Islet precursor cell (in vitro differentiated cells): ENCODE measurements at regions not wholly inside any gene's neighbourhood (a gene's known extent, or its start where the extent isn't known, plus 50 kb on each side); places are given as distances from the start of the nearest gene placed in this dataset.
A peak's percentile ranks its signal among the peaks of the same experiment; 100 is the strongest.

ENCODE experiments used
- DNase-seq: peaks from one replicate; pipeline ENCODE4 v3.0.0-alpha.2; 2018

DNA sequence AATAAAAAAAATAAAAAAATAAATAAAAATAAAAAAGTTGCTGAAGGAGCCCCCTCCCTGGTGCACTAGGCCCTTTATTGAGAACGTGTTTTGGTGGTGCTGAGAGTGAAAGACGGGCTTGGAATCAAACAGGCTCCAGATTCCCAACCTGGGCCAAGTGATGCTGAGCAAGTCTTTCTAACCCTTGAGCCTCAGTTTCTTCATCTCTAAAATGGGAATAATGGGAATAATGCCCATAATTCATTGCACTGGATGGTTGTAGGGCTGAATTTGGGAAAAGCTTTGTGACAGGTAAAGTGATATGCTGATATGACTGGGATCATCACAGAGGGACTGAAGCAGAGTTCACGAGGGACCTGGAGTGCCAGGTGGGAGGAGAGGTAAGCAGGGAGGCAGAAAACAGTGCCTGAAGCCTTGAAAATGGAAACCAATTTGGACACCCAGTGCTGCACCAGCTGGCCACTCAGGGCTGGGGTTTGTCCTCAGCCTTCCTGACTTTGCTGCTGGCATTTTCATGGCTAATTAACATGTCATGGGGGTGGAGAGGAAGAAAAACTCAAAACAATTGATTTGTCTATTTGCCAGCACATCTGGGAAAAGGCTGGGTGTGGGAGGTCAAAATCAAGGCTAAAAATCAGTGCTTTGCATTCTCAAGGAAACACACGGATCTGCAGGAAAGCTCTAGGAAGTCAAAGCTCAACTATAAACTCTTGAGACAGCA, 241.3 kb downstream of the LOXHD1 start:
- DNase-seq = no peak

DNA sequence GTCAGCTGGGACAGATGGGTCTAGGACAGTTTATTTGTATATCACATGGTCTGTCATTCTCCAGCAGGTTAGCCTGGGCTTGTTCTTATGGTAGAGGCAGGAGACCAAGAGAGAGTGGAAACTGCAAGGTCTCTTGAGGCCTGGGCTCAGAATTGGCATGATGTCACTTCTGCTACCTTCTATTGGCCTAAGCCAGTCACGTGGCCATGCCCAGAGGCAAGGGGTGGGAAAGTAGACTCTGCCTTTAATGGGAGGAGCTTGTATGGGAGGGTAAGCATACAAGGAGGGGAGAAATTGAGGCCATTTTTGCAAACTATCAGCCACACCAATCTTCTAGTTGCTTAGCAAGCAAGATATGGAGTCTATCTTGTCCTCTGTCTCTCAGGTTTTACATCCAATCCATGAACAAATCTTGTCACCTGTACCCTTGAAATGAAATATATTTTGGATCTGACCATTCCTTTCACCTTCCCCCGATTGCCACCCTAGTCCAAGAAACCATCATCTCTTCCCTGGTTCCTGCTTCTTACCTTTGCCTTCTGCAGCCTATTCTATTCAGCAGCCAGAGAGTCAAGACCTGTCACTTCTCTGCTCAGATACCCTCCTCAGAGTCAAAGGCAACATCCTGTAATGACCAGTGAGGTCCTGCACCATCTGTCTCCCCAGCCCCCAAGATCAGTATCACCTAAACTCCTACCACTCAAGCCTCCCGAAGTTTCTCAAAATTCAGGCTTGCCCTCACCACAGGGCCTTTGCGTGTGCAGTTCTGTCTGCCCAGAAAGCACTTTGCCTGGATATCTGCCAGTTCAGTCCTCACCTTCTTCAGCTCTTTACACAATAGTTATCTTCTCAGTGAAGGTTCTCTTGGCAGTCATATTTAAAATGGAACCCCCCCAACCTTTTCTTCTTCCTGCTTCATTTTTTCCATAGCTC, 240.0 kb downstream of the LOXHD1 start:
- DNase-seq = no peak

DNA sequence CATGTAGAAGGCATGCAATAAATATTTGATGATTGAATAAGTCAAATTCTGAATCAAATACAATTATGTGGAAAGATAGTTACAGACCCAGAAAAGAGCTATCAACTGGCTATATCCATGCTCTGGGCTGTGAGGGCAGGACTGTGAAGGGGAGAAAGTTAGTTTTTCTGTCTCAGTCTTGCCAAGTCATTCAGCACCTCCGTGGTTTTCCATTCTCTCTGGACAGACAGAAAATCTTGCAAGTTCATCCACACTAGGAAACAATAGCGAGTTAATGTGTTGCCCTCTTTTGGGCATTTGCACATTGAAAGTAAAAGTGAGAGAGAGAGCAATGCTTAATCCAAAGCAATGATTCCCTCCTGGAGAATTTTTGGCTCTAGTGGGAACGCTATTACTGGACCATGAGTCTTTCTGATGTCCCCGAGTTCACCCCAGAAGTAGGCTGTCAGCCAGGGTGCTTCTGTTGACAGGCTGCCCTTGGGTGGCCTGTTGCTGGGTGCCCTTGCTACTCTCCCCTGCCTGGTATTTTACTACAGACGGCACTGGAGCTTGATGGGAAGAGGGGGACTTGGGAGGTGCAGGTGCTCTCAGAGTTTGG, 238.3 kb downstream of the LOXHD1 start:
- DNase-seq = peak; percentile 37

DNA sequence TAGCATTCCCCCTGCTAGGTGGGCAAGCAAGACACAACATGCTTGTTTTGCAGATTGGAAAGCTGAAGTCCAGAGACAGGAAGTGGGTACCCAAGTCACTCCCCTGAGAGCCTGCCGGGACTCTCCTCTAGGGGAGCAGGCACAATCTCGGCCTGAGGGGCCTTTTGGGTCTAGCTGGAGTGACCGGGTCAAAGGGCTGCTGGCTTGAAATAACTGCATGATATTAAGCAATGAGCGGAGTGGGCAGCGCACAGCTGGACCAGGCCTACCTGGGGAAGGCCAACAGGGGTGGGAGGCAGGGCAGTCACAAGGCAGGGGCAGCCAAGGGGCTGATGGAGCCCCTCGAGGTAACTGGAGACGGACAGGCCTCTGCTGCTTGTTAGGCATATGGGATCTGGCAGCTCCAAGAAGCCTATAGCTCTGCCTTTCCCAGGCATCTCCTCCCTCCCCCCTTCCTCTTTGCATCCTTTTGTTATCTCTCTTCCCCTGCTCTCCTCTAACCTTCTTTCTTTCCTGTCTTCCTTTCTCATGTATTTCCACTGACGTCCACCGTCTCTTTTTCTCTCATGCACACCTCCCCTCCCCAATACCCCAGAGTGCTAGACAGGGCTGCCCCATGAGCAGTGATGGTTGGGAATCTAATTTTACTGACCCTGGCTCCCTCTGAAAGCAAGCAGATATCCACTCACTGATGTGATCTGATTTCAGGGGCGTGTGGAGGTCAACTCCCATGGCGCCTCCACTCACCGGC, 237.5 kb downstream of the LOXHD1 start:
- peak; percentile 56 for DNase-seq

DNA sequence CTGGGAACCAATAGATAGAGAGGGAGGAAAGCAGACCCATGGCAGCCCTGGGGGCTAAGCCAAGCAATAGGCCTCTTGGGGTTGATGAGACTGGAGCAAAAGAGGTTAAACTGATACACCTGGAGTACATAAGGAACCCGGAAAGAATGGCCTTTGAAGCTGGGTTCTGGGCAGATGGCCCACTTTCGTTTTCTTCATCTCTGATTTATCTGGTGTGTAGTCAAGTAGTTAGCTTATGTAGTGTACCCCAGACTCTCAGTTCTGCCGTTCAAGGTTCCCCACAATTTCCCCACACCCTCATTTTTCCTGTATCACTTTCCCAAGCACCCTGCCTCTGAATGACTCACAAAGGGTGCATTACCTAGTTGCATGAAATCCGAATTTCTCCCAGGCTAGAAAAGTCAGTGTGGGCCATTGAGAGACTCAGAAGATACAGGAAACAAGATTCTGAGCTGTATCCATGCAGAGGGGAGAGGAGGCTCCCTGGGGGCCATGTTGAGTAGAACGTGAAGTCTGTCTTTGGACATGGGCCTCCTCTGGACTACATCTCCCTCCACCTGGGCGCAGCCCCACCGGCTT, 235.0 kb downstream of the LOXHD1 start:
- DNase-seq = no peak

DNA sequence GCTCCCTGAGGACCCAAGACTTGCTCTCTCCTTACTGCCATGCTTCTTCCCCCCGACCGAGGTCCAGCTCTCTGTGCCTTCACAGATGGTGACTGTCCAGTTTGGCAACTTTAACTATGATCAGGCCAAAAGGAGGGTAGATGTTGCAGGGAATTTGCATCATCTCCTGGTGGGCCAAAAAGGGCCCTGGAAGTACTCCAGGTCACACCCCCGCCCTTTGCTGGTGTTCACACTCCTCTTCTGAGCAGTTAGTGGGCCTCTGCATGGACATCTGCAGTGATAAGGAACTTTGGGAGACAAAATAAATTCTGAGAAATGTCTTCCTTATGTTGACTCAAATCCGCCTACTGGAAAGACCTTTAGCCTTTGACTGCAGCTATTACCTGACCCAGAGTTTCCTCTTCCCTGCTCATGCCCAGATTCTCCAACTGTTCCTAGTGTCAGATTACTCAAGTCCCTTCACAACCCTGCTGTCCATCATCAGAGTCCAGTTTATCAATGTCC, 234.4 kb downstream of the LOXHD1 start:
- no peak for DNase-seq

DNA sequence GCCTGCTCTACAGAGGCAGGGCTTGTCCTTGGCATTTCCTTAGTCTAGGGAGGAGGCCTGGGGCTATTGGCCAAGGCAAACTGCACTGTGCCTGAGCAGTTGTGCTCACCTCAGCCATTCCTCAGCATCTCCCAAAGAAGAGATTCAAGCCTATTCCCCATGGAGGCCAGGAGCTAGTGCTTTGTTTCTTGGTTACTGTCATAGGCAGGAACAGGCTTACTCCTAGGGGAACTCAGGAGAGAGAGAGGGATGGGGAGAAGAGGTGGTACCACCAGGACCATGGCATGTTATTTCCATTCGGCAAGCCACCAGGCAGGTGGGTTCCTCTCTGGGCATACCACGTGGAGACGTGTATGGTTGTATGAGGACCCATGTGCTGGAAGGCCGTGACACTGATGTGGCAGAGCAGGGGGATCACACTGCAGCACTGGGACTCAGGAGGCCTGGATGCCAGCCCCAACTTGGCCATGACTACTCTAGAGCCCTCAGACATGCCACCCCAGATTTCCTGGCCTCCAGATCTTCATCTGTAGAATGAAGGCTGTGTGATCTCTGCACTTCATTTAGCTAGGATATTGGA, 233.7 kb downstream of the LOXHD1 start:
- peak; percentile 29 for DNase-seq

DNA sequence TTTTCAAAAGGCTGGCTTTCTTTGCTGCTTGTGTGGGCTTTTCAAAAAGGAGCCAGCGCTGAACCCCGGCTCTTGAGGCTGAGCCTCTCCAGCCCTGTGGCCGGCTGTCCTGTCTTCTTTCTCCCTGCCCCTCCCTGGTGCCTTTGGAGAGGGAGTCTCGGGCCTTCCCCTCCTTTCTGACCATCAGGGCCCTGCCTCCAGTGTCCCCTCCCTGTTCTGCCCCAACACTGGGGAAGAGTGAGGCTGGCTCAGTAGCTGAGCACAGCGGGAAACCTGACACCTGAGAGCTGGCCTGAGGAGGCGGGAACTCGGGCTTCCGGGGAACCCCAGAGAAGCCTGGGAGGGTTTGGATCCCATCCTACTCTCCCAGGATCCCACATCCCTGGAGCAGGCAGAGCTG, 232.1 kb downstream of the LOXHD1 start:
- peak; percentile 67 for DNase-seq

DNA sequence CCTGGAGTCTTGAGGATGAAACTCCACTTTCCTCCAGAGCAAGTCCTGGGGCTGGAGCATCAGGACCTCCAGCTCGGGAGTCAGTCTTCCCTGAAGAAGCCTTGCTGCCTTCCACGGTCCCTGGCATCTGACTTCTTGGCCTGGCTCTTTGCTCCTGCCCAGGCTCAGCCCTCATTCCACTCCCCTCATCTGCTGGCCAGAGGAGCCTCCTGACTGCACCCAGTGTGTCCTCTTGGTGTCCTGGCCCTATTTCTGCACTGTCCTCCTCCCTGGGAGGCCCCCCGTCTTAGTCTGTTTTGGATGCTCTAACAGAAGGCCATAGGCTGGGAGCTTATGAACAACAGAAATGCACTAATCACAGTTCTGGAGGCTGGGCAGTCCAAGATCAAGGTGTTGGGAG, 231.5 kb downstream of the LOXHD1 start:
- DNase-seq = peak; percentile 37

DNA sequence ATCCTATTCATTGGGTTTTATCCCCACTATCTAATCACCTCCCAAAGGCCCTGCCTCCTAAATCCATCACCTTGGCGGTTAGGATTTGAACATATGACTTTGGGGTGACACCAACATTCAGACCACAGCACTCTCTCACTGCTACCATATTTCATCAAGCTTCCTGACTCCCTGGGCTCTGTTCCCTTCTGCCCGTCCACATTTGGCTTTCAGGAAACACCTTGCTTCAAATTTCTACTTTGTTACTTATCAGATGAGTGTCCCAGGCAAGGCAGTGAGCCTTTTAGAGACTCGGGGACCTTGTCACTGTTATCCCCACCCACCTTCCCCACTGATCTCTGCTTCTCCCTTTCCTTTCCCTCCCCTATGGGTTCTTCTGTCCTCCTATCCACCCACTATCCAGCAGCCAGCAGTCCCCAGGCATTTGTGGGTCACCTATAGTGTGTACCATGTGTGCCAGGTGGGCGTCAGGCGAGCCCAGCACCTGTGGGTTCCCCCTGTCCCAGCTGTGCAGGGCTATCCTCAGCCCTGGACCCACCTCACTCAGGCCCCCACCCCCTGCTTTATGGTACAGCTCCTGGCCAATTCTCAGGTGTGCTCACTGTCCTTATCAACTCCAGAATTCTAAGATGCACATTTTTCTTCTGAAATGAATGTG, 230.9 kb downstream of the LOXHD1 start:
- DNase-seq = no peak

DNA sequence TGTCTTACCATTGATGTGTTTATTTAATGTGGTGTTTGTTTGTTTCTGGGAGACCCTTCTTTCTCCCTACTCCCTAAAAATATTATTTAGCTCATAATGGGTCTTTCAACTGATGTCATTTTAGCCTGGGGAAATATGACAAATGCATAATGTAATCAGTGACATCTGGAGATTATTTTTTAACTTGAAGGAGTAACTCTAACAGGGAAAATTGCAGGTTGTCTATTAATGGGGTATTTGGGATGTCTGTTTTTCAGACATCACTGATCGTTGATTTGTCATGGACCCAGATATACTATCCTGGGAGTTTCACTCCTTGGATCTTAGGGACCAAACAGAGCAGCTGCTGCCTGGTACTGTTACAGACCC, 230.4 kb downstream of the LOXHD1 start:
- no peak for DNase-seq
